Astrocyte of the spinal cord (primary cell): ENCODE measurements at regions not wholly inside any gene's neighbourhood (a gene's known extent, or its start where the extent isn't known, plus 50 kb on each side); places are given as distances from the start of the nearest gene placed in this dataset.

Experiments used
- DNase-seq: peaks from one replicate; pipeline ENCODE4 v3.0.0; 2011; ENCODE audit warnings: low read depth, low spot score
- H3K4me3 ChIP-seq: 2 replicates; pipeline ENCODE4 v1.5.1; 2011; ENCODE audit warnings: low read depth, mild to moderate bottlenecking, low read length, moderate library complexity
- CTCF ChIP-seq: IDR thresholded peaks from 2 replicates; pipeline ENCODE4 v1.5.1; 2012; ENCODE audit warnings: low read depth, mild to moderate bottlenecking, low read length, inconsistent platforms
- in situ Hi-C: cut with HindIII; loops from 2 replicates; pipeline ENCODE4 v1.10.0; 2017; ENCODE audit warnings: low sequenced_read_pairs

GRCh38 chr10:111773950-111774349 lies 409.6 kb downstream of the GPAM start:
- no peak for DNase-seq
- in situ Hi-C loops = no loop called here
- H3K4me3 ChIP-seq = no peak overlapping the region
- no peak for TF ChIP-seq CTCF

- no peak for DNase-seq
- in situ Hi-C loops = no loop called here
- no peak overlapping the region for H3K4me3 ChIP-seq
- no peak for TF ChIP-seq CTCF
Observed at GRCh38 chr10:111774486-111774885, 409.1 kb downstream of the GPAM start.

- H3K4me3 ChIP-seq = no peak overlapping the region
- TF ChIP-seq CTCF = no peak
- in situ Hi-C loops = no loop called here
- DNase-seq = no peak
Observed at GRCh38 chr10:111784436-111784835, 399.1 kb downstream of the GPAM start.

- H3K4me3 ChIP-seq = no peak overlapping the region
- in situ Hi-C loops = no loop called here
- TF ChIP-seq CTCF = no peak
- no peak for DNase-seq
Observed at GRCh38 chr10:111784946-111785465, 398.6 kb downstream of the GPAM start.

GRCh38 chr10:111785921-111786320 lies 397.6 kb downstream of the GPAM start:
- in situ Hi-C loops = no loop called here
- no peak for TF ChIP-seq CTCF
- no peak overlapping the region for H3K4me3 ChIP-seq
- DNase-seq = no peak

- no peak for TF ChIP-seq CTCF
- H3K4me3 ChIP-seq = no peak overlapping the region
- in situ Hi-C loops = no loop called here
- no peak for DNase-seq
Observed at GRCh38 chr10:111789821-111790220, 393.7 kb downstream of the GPAM start.

GRCh38 chr10:111801841-111802240 lies 381.7 kb downstream of the GPAM start:
- no peak overlapping the region for H3K4me3 ChIP-seq
- no peak for DNase-seq
- no peak for TF ChIP-seq CTCF
- in situ Hi-C loops = no loop called here
